DND-41 (cell line): ENCODE measurements at regions not wholly inside any gene's neighbourhood (a gene's known extent, or its start where the extent isn't known, plus 50 kb on each side); places are given as distances from the start of the nearest gene placed in this dataset.

Experiments
- ATAC-seq: fragments of 200-7000 bp; cut with Tn5 transposase; 3 replicates; pipeline ENCODE4 v1.9.1; 2021; ENCODE audit warnings: low read depth; ENCODE audit not compliant: insufficient read depth
- DNase-seq: peaks from one replicate; pipeline ENCODE4 v3.0.0-alpha.2; 2020
- H2AFZ ChIP-seq: 2 replicates; pipeline ENCODE4 v1.6.0; 2012; ENCODE audit warnings: low read depth, low read length
- H3K27ac ChIP-seq: 2 replicates; pipeline ENCODE4 v1.5.1; 2012; ENCODE audit warnings: low read length, inconsistent platforms
- H3K27me3 ChIP-seq: fragments of 200-600 bp; sonication (generic); 2 replicates; pipeline ENCODE4 v1.6.0; 2012; ENCODE audit warnings: low read length, mild to moderate bottlenecking, inconsistent platforms; ENCODE audit not compliant: insufficient read depth, poor library complexity
- H3K36me3 ChIP-seq: 2 replicates; pipeline ENCODE4 v1.5.1; 2012; ENCODE audit warnings: low read length, inconsistent platforms; ENCODE audit not compliant: insufficient read depth
- H3K4me1 ChIP-seq: 2 replicates; pipeline ENCODE4 v1.5.1; 2012; ENCODE audit warnings: mild to moderate bottlenecking, low read length; ENCODE audit not compliant: insufficient read depth
- H3K4me2 ChIP-seq: 2 replicates; pipeline ENCODE4 v1.6.0; 2012; ENCODE audit warnings: mild to moderate bottlenecking, moderate library complexity, low read length, inconsistent platforms; ENCODE audit not compliant: insufficient read depth
- H3K4me3 ChIP-seq, 2 experiments: fragments of 200-600 bp in 1 of 2; shearing (Covaris generic) in 1 of 2; 2 replicates each; pipeline ENCODE4 v1.5.1; 2012 to 2016; ENCODE audit warnings: inconsistent platforms in 2 of 2, low read length in 2 of 2, mild to moderate bottlenecking in 2 of 2, low read depth in 1 of 2, moderate library complexity in 1 of 2
- H3K79me2 ChIP-seq: 2 replicates; pipeline ENCODE4 v1.6.0; 2012; ENCODE audit warnings: low read length, inconsistent platforms; ENCODE audit not compliant: insufficient read depth
- H3K9ac ChIP-seq: 2 replicates; pipeline ENCODE4 v1.6.0; 2012; ENCODE audit warnings: low read depth, mild to moderate bottlenecking, inconsistent platforms, low read length, moderate library complexity
- H3K9me3 ChIP-seq: 2 replicates; pipeline ENCODE4 v1.5.1; 2012; ENCODE audit warnings: low read length, moderate library complexity, mild to moderate bottlenecking, inconsistent platforms; ENCODE audit not compliant: insufficient read depth, severe bottlenecking
- H4K20me1 ChIP-seq: 2 replicates; pipeline ENCODE4 v1.6.0; 2012; ENCODE audit warnings: low read length; ENCODE audit not compliant: insufficient read depth
- EZH2 ChIP-seq: IDR thresholded peaks from 3 replicates; pipeline ENCODE4 v1.6.1; 2012; ENCODE audit warnings: borderline replicate concordance, low read depth, mild to moderate bottlenecking, moderate library complexity, low read length, inconsistent platforms; ENCODE audit not compliant: severe bottlenecking
- TF ChIP-seq, protein P1 (sequence below): IDR thresholded peaks from 2 replicates; pipeline ENCODE4 v1.5.1; 2012; ENCODE audit warnings: borderline replicate concordance, low read length, moderate library complexity, mild to moderate bottlenecking; ENCODE audit not compliant: poor library complexity, severe bottlenecking; ENCODE audit errors: extremely low read depth

DNA sequence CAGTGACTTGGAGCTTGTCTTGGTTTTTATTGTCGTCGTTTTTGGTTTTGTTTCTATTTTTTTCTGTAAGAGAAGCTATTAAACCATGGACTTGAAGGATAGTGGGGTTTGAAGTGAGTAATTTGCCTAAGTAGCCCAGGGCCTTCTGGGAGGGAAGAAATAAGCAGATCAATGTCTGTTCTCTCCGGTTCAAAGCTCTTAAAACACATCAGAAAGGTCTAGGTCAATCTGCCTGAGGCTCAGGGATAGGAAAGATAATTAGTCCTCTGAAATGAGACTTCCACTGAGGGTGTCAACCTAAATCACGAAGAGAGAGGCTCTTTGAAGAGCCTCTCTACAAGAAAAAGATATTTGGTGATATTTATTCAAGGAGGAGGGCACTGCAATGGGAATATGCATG lies 178.0 kb downstream of the MATN1 start:
- DNase-seq, result no peak
- Histone ChIP-seq H3K4me2 (no peak overlapping the region), H3K27ac (no peak overlapping the region), H3K9me3 (no peaks in the 10 kb centered on the region), H3K79me2 (no peaks in the 10 kb centered on the region), H3K36me3 (no peaks in the 10 kb centered on the region), H4K20me1 (no peaks in the 10 kb centered on the region), H3K4me1 (no peaks in the 10 kb centered on the region), H3K4me3 (no peak overlapping the region), H2AFZ (no peak overlapping the region), H3K27me3 (peaks cover 5% of the 10 kb centered on the region), H3K9ac (no peak overlapping the region)
- ATAC-seq, result no peak
- TF ChIP-seq EZH2, result no peak
- TF ChIP-seq, protein P1, sequence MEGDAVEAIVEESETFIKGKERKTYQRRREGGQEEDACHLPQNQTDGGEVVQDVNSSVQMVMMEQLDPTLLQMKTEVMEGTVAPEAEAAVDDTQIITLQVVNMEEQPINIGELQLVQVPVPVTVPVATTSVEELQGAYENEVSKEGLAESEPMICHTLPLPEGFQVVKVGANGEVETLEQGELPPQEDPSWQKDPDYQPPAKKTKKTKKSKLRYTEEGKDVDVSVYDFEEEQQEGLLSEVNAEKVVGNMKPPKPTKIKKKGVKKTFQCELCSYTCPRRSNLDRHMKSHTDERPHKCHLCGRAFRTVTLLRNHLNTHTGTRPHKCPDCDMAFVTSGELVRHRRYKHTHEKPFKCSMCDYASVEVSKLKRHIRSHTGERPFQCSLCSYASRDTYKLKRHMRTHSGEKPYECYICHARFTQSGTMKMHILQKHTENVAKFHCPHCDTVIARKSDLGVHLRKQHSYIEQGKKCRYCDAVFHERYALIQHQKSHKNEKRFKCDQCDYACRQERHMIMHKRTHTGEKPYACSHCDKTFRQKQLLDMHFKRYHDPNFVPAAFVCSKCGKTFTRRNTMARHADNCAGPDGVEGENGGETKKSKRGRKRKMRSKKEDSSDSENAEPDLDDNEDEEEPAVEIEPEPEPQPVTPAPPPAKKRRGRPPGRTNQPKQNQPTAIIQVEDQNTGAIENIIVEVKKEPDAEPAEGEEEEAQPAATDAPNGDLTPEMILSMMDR, result no peak

DNA sequence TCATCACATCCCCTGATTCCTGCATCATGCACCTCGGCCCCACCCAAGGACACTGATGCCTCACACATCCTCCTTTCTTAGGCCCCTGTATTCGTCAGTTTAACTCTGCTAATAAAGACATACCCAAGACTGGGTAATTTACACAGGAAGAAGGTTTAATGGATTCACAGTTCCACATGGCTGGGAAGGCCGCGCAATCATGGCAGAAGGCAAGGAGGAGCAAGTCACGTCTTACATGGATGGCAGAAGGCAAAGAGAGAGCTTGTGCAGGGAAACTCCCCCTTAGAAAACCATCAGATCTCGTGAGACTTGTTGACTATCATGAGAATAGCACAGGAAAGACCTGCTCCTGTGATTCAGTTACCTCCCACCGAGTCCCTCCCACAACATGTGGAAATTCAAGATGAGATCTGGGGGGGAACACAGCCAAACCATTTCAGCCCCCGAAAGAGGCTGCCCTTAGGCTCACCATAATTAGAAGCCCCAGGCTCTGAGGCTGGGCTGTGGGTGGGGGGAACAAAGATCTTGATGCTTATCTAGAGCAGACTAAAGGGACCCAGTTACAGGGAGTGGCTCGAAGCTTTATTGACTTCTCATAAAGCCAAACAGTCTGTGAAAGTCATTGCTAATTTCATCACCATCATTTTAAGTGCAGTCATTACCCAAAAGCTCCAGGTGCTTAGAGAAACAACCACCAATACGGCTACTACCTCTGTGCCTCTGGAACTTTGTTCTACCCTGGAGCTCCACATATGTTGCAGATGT lies 181.5 kb downstream of the MATN1 start:
- H3K27me3 ChIP-seq, result peaks cover 5% of the 10 kb centered on the region
- no peaks in the 10 kb centered on the region for H3K79me2 ChIP-seq
- H3K4me3 ChIP-seq, result no peak overlapping the region
- H3K36me3 ChIP-seq, result no peaks in the 10 kb centered on the region
- no peak overlapping the region for H2AFZ ChIP-seq
- DNase-seq (no peak), ATAC-seq (no peak)
- no peak overlapping the region for H3K9ac ChIP-seq
- H4K20me1 ChIP-seq, result no peaks in the 10 kb centered on the region
- no peaks in the 10 kb centered on the region for H3K9me3 ChIP-seq
- no peak overlapping the region for H3K27ac ChIP-seq
- H3K4me2 ChIP-seq, result no peak overlapping the region
- H3K4me1 ChIP-seq, result no peaks in the 10 kb centered on the region
- no peak for TF ChIP-seq EZH2
- TF ChIP-seq, protein P1, result no peak

DNA sequence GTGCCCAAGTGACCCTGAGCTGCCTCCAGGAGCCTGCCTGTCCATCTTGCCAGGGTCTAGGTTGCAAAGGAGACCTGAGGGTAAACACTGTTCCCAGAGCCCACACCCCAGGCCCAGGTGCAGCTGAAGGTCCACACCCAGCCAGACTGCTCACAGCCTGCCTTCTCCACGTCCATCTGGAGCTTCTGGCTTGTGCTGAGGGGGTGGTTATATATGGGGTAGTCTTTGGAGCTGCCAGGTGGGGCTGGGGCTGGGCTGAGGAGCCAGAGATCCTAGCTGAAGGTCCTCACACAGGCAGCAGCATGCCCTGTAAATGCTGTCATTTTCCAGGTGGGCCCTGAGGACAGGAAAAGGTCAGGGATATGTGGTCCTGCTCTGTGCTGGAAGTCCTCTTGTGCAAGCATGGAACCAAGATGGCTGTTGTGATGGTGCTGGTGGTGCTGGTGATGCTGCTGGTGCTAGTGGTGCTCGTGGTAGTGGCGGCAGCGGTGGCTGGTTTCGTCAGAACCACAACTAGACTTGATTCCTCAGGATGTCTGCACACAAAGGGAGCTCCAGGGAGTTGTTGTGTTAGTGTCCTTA lies 182.7 kb downstream of the MATN1 start:
- Histone ChIP-seq H3K4me1 (no peaks in the 10 kb centered on the region), H3K27ac (no peak overlapping the region), H3K9me3 (no peaks in the 10 kb centered on the region), H3K27me3 (peaks cover 3% of the 10 kb centered on the region), H3K9ac (no peak overlapping the region), H3K4me3 (no peak overlapping the region), H3K4me2 (no peak overlapping the region), H3K36me3 (no peaks in the 10 kb centered on the region), H4K20me1 (no peaks in the 10 kb centered on the region), H2AFZ (no peak overlapping the region), H3K79me2 (no peaks in the 10 kb centered on the region)
- ATAC-seq (no peak), DNase-seq (no peak)
- TF ChIP-seq, protein P1, result no peak
- no peak for TF ChIP-seq EZH2
